Sigmoid colon (tissue), 3 donors: ENCODE measurements at regions not wholly inside any gene's neighbourhood (a gene's known extent, or its start where the extent isn't known, plus 50 kb on each side); places are given as distances from the start of the nearest gene placed in this dataset.

Experiments used
- CTCF ChIP-seq, 4 experiments: fragments of 450-650 bp in 3 of 4; fragments of 200-600 bp in 1 of 4; IDR thresholded peaks; one replicate each; pipeline ENCODE4 v1.5.1; 2016 to 2019; ENCODE audit warnings: antibody characterized with exemption in 4 of 4, mild to moderate bottlenecking in 3 of 4, moderate library complexity in 2 of 4
- POLR2A ChIP-seq, 2 donors: fragments of 450-650 bp; IDR thresholded peaks; one replicate each; pipeline ENCODE4 v1.6.1; 2016; ENCODE audit warnings: antibody characterized with exemption in 2 of 2, mild to moderate bottlenecking in 2 of 2, moderate library complexity in 2 of 2

- TF ChIP-seq POLR2A (IDR thresholded peaks at IDR 0.05) (no peak), CTCF (IDR thresholded peaks at IDR 0.05) (no peak)
Observed at GRCh38 chr4:54373718-54374210, 144.7 kb downstream of the PDGFRA start.
